HG03565 (cell line): ENCODE measurements at regions not wholly inside any gene's neighbourhood (a gene's known extent, or its start where the extent isn't known, plus 50 kb on each side); places are given as distances from the start of the nearest gene placed in this dataset.
"Not testable (repeated sequence)": the region's sequence is repeated elsewhere in the genome, so short reads cannot be mapped to it uniquely, and the experiment has no call there.

Experiments used
- ATAC-seq: cut with Tn5 transposase; IDR thresholded peaks from one replicate; pipeline ENCODE4 v1.9.1; 2021; ENCODE audit warnings: mild to moderate bottlenecking, moderate library complexity; ENCODE audit not compliant: unreplicated experiment

- not testable (repeated sequence) for ATAC-seq
Measured at GRCh38 chr6:158886346-158886977, 67.3 kb upstream of the EZR start.

- not testable (repeated sequence) for ATAC-seq
Measured at GRCh38 chr6:158881884-158882283, 62.7 kb upstream of the EZR start.

- ATAC-seq = not testable (repeated sequence)
Measured at GRCh38 chr6:158881276-158881675, 62.1 kb upstream of the EZR start.

GRCh38 chr6:158879180-158879579 lies 60.0 kb upstream of the EZR start:
- no peak for ATAC-seq

GRCh38 chr6:158877716-158878115 lies 58.5 kb upstream of the EZR start:
- no peak for ATAC-seq

- ATAC-seq = no peak
Measured at GRCh38 chr6:158876886-158877285, 57.7 kb upstream of the EZR start.

- ATAC-seq = no peak
Measured at GRCh38 chr6:158870649-158870957, 51.4 kb upstream of the EZR start.

GRCh38 chr6:158869826-158870648 lies 50.9 kb upstream of the EZR start:
- peak; percentile 95 for ATAC-seq

GRCh38 chr6:158868890-158869825 lies 50.0 kb upstream of the EZR start:
- peak; percentile 18 for ATAC-seq
